Activated T-helper 17 cell treated with anti-CD3 and anti-CD28 coated beads, Interleukin-2, amount 50 U/mL, for 72 hours (primary cell): ENCODE measurements at regions not wholly inside any gene's neighbourhood (a gene's known extent, or its start where the extent isn't known, plus 50 kb on each side); places are given as distances from the start of the nearest gene placed in this dataset.

Experiments
- ATAC-seq: fragments of 150-1000 bp; cut with Tn5 transposase; replicated peaks from 2 replicates; pipeline ENCODE4 v1.10.0; 2021; ENCODE audit warnings: mild to moderate bottlenecking, moderate library complexity
- H3K27ac Mint-ChIP-seq: one replicate; pipeline ENCODE4 v1.8.0; 2022; ENCODE audit warnings: mixed read lengths
- H3K27me3 Mint-ChIP-seq: one replicate; pipeline ENCODE4 v1.8.0; 2022; ENCODE audit warnings: mixed read lengths
- H3K36me3 Mint-ChIP-seq: one replicate; pipeline ENCODE4 v1.8.0; 2022; ENCODE audit warnings: low read depth, mild to moderate bottlenecking, mixed read lengths
- H3K4me1 Mint-ChIP-seq: one replicate; pipeline ENCODE4 v1.8.0; 2022; ENCODE audit warnings: mixed read lengths
- H3K4me3 Mint-ChIP-seq: one replicate; pipeline ENCODE4 v1.8.0; 2022; ENCODE audit warnings: mild to moderate bottlenecking, mixed read lengths
- H3K9me3 Mint-ChIP-seq: one replicate; pipeline ENCODE4 v1.8.0; 2022; ENCODE audit warnings: mixed read lengths

GRCh38 chr5:167967494-167968177 is 323.8 kb upstream of the WWC1 start:
- no peaks in the 10 kb centered on the region for H3K36me3 Mint-ChIP-seq
- H3K27me3 Mint-ChIP-seq = peaks cover 9% of the 10 kb centered on the region
- H3K9me3 Mint-ChIP-seq = peaks cover 4% of the 10 kb centered on the region
- H3K27ac Mint-ChIP-seq = no peak overlapping the region
- no peak overlapping the region for H3K4me3 Mint-ChIP-seq
- H3K4me1 Mint-ChIP-seq = no peaks in the 10 kb centered on the region
- no peak for ATAC-seq

GRCh38 chr5:167968837-167969236 is 322.6 kb upstream of the WWC1 start:
- H3K9me3 Mint-ChIP-seq = peaks cover 11% of the 10 kb centered on the region
- no peak for ATAC-seq
- H3K27ac Mint-ChIP-seq = no peak overlapping the region
- no peaks in the 10 kb centered on the region for H3K4me1 Mint-ChIP-seq
- H3K4me3 Mint-ChIP-seq = no peak overlapping the region
- peaks cover 4% of the 10 kb centered on the region for H3K27me3 Mint-ChIP-seq
- H3K36me3 Mint-ChIP-seq = no peaks in the 10 kb centered on the region

- Mint-ChIP-seq H3K4me1 (no peaks in the 10 kb centered on the region), H3K36me3 (no peaks in the 10 kb centered on the region), H3K27me3 (peaks cover 4% of the 10 kb centered on the region), H3K4me3 (no peak overlapping the region), H3K27ac (no peak overlapping the region), H3K9me3 (peaks cover 11% of the 10 kb centered on the region)
- peak; percentile 54 for ATAC-seq
These were observed 321.4 kb upstream of the WWC1 start for GRCh38 chr5:167969998-167970397.

GRCh38 chr5:167971706-167972105 is 319.7 kb upstream of the WWC1 start:
- Mint-ChIP-seq H3K9me3 (peaks cover 11% of the 10 kb centered on the region), H3K27ac (no peak overlapping the region), H3K27me3 (peaks cover 4% of the 10 kb centered on the region), H3K4me3 (no peak overlapping the region), H3K4me1 (no peaks in the 10 kb centered on the region), H3K36me3 (no peaks in the 10 kb centered on the region)
- no peak for ATAC-seq

GRCh38 chr5:167973126-167973525 is 318.3 kb upstream of the WWC1 start:
- no peak for ATAC-seq
- Mint-ChIP-seq H3K4me3 (no peak overlapping the region), H3K9me3 (peaks cover 11% of the 10 kb centered on the region), H3K27ac (no peak overlapping the region), H3K27me3 (peaks cover 8% of the 10 kb centered on the region), H3K36me3 (no peaks in the 10 kb centered on the region), H3K4me1 (no peaks in the 10 kb centered on the region)

- peaks cover 8% of the 10 kb centered on the region for H3K9me3 Mint-ChIP-seq
These were observed 306.5 kb upstream of the WWC1 start for GRCh38 chr5:167984951-167985350.

GRCh38 chr5:167985373-167985772 is 306.1 kb upstream of the WWC1 start:
- ATAC-seq = no peak
- peaks cover 13% of the 10 kb centered on the region for H3K27me3 Mint-ChIP-seq

More at GRCh38 chr5:167984951-167985350, 306.5 kb upstream of the WWC1 start:
- peaks cover 13% of the 10 kb centered on the region for H3K27me3 Mint-ChIP-seq
- ATAC-seq = no peak
- no peak overlapping the region for H3K27ac Mint-ChIP-seq
- H3K4me1 Mint-ChIP-seq = no peaks in the 10 kb centered on the region
- no peaks in the 10 kb centered on the region for H3K36me3 Mint-ChIP-seq
- no peak overlapping the region for H3K4me3 Mint-ChIP-seq

GRCh38 chr5:167987490-167988280 is 303.8 kb upstream of the WWC1 start:
- ATAC-seq = no peak
- Mint-ChIP-seq H3K9me3 (peaks cover 5% of the 10 kb centered on the region), H3K4me3 (no peak overlapping the region), H3K27ac (no peak overlapping the region), H3K4me1 (no peaks in the 10 kb centered on the region), H3K27me3 (peaks cover 13% of the 10 kb centered on the region), H3K36me3 (no peaks in the 10 kb centered on the region)

More at GRCh38 chr5:167985373-167985772, 306.1 kb upstream of the WWC1 start:
- H3K9me3 Mint-ChIP-seq = peaks cover 8% of the 10 kb centered on the region
- H3K4me1 Mint-ChIP-seq = no peaks in the 10 kb centered on the region
- no peak overlapping the region for H3K27ac Mint-ChIP-seq
- no peak overlapping the region for H3K4me3 Mint-ChIP-seq
- no peaks in the 10 kb centered on the region for H3K36me3 Mint-ChIP-seq

GRCh38 chr5:167992868-167993267 is 298.6 kb upstream of the WWC1 start:
- no peak for ATAC-seq

GRCh38 chr5:167993771-167994170 is 297.7 kb upstream of the WWC1 start:
- Mint-ChIP-seq H3K9me3 (peaks cover 5% of the 10 kb centered on the region), H3K4me1 (no peaks in the 10 kb centered on the region), H3K27ac (no peak overlapping the region), H3K36me3 (no peaks in the 10 kb centered on the region), H3K27me3 (peaks cover 7% of the 10 kb centered on the region), H3K4me3 (no peak overlapping the region)
- ATAC-seq = no peak

More at GRCh38 chr5:167992868-167993267, 298.6 kb upstream of the WWC1 start:
- peaks cover 5% of the 10 kb centered on the region for H3K9me3 Mint-ChIP-seq
- H3K27me3 Mint-ChIP-seq = peaks cover 10% of the 10 kb centered on the region
- no peaks in the 10 kb centered on the region for H3K36me3 Mint-ChIP-seq
- no peaks in the 10 kb centered on the region for H3K4me1 Mint-ChIP-seq
- H3K4me3 Mint-ChIP-seq = no peak overlapping the region
- H3K27ac Mint-ChIP-seq = no peak overlapping the region

GRCh38 chr5:167995844-167996425 is 295.5 kb upstream of the WWC1 start:
- no peaks in the 10 kb centered on the region for H3K36me3 Mint-ChIP-seq
- H3K9me3 Mint-ChIP-seq = no peaks in the 10 kb centered on the region
- H3K4me1 Mint-ChIP-seq = no peaks in the 10 kb centered on the region
- no peaks in the 10 kb centered on the region for H3K27me3 Mint-ChIP-seq
- no peak overlapping the region for H3K27ac Mint-ChIP-seq
- no peak overlapping the region for H3K4me3 Mint-ChIP-seq
- ATAC-seq = no peak

- Mint-ChIP-seq H3K4me3 (no peak overlapping the region), H3K27me3 (no peaks in the 10 kb centered on the region)
These were observed 293.2 kb upstream of the WWC1 start for GRCh38 chr5:167998148-167998767.

GRCh38 chr5:167999182-167999581 is 292.3 kb upstream of the WWC1 start:
- no peaks in the 10 kb centered on the region for H3K9me3 Mint-ChIP-seq
- H3K27ac Mint-ChIP-seq = no peak overlapping the region
- no peaks in the 10 kb centered on the region for H3K36me3 Mint-ChIP-seq
- H3K27me3 Mint-ChIP-seq = no peaks in the 10 kb centered on the region
- no peak overlapping the region for H3K4me3 Mint-ChIP-seq
- no peaks in the 10 kb centered on the region for H3K4me1 Mint-ChIP-seq
- no peak for ATAC-seq

More at GRCh38 chr5:167998148-167998767, 293.2 kb upstream of the WWC1 start:
- H3K27ac Mint-ChIP-seq = no peak overlapping the region
- ATAC-seq = no peak
- H3K36me3 Mint-ChIP-seq = no peaks in the 10 kb centered on the region
- H3K4me1 Mint-ChIP-seq = no peaks in the 10 kb centered on the region
- H3K9me3 Mint-ChIP-seq = no peaks in the 10 kb centered on the region

GRCh38 chr5:168001318-168001717 is 290.1 kb upstream of the WWC1 start:
- Mint-ChIP-seq H3K36me3 (no peaks in the 10 kb centered on the region), H3K9me3 (no peaks in the 10 kb centered on the region), H3K27ac (no peak overlapping the region), H3K27me3 (no peaks in the 10 kb centered on the region), H3K4me1 (no peaks in the 10 kb centered on the region), H3K4me3 (no peak overlapping the region)
- no peak for ATAC-seq
